AG20443 (cell line): ENCODE measurements at regions not wholly inside any gene's neighbourhood (a gene's known extent, or its start where the extent isn't known, plus 50 kb on each side); places are given as distances from the start of the nearest gene placed in this dataset.

ENCODE experiments used
- DNase-seq: peaks from one replicate; pipeline ENCODE4 v3.0.0; 2012; ENCODE audit warnings: low spot score, mixed read lengths

- DNase-seq = no peak
Observed at GRCh38 chr17:55668312-55668920, 54.2 kb downstream of the TMEM100 start.

GRCh38 chr17:55666806-55667205 is 55.9 kb downstream of the TMEM100 start:
- no peak for DNase-seq

- DNase-seq = no peak
Observed at GRCh38 chr17:55664287-55664686, 58.4 kb downstream of the TMEM100 start.

DNA sequence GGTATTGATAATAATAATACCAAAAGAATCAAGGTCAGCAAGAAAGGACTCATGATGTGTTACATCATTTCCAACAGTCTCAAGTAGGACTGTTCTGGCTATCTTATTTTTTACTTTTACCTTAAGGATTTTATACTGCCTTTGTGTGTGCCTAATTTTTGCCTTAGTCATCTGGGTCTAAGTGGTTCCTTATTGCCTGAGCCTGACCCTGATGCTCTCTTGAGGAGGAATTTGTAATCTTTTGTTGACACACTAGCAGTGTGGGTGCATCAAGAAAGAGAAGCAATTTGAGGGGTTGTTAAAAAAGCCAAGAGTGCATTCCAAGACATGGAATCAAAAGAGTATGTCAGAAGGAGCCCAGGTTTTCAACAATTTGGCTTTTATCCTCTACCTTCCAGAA is 59.3 kb downstream of the TMEM100 start:
- DNase-seq = no peak

- no peak for DNase-seq
Observed at GRCh38 chr17:55661963-55662834, 60.5 kb downstream of the TMEM100 start.

DNA sequence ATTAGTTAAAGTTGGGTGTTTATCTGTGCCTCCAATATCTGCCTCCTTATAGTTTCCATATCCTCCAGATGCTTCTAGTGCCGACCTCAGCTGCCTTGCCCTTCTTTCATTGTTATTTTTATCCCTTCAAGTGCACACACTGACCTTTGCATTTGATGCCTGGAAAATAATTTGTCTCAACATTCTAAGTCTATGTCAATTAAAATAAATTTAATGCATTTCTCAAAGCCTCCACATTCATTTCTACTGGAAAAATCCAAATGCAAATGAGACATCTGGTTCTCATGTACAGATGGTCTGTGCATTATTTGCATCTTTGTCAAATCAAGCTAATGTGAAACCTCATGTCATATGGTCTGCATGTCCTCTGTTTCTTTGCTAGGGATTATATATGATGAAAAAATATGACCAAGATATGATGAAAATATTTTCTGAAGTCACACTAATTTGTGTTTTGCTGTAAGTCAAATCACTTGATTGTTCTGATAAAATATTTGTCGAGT is 61.4 kb downstream of the TMEM100 start:
- DNase-seq = no peak

DNA sequence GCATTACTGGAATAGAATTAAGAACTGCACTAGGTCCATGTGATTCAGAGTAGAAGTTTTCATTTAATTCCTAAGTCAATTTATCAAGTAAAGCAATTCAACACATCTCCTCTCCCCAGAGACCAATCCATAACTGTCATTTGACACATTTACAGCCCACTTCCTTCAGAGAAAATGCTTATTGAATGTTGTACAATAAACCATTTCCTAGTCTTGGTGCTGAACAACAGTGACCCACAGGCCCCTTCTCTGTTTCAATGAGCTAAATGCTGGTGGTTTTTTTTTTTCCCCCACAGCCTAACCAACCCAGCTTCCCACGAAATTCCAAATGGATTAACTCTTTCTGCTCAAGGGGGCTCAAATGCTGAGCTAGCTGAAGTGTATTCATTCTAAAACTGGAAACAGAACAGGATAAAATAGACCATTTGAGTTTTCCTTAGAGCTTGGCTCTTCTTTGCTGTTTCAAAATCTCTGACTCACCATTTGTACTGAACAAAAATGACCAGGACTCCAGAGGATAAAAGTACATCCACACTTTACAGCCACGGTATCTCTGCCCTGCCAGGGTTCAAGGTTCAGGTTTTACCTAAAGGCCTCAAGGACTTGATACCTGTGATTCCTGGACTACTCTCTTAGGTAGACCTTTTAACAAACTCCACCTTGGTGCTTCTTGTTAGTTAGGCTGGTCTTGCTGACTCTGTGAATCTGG is 62.3 kb downstream of the TMEM100 start:
- peak; percentile 19 for DNase-seq

DNA sequence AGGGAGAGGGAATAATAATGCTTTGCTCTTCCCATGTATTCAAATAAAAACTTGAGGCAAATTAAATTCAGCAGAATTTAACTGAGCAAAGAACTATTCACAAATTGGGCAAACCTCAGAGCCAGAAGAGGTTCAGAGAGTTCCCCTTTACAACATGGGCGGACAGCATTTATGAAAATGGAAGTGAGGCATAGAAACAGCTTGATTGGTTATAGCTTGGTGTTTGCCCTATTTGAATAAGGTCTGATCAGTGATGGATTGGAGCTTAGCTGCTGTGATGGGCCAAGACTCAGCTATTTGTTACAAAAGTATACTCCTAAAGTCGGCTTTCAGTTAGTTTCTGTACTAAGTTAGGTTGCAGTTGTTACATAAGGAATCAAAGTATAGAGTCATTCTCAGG is 63.0 kb downstream of the TMEM100 start:
- DNase-seq = no peak

- no peak for DNase-seq
Observed at GRCh38 chr17:55655777-55656176, 66.9 kb downstream of the TMEM100 start.

GRCh38 chr17:55654821-55655220 is 67.8 kb downstream of the TMEM100 start:
- DNase-seq = no peak

- DNase-seq = no peak
Observed at GRCh38 chr17:55654022-55654421, 68.6 kb downstream of the TMEM100 start.

DNA sequence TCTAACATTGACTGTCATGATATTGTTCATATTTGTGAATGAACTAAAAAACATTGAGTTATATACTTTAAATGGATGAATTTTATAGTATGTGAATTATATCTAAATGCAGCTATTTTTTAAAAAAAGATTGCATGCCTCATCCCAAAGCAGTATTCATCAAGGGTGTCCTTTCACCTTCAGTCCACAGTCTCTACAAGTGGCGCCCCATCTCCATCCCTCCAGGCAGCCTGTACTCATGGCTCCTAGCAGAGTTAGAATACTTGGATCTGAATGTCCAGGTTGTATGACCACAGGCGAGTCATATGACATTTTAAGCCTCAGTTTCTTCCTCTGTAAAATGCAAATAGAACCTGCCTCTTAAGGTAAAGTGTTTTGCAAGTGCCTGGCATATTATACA is 69.8 kb downstream of the TMEM100 start:
- DNase-seq = no peak

- DNase-seq = no peak
Observed at GRCh38 chr17:55652114-55652823, 70.4 kb downstream of the TMEM100 start.

DNA sequence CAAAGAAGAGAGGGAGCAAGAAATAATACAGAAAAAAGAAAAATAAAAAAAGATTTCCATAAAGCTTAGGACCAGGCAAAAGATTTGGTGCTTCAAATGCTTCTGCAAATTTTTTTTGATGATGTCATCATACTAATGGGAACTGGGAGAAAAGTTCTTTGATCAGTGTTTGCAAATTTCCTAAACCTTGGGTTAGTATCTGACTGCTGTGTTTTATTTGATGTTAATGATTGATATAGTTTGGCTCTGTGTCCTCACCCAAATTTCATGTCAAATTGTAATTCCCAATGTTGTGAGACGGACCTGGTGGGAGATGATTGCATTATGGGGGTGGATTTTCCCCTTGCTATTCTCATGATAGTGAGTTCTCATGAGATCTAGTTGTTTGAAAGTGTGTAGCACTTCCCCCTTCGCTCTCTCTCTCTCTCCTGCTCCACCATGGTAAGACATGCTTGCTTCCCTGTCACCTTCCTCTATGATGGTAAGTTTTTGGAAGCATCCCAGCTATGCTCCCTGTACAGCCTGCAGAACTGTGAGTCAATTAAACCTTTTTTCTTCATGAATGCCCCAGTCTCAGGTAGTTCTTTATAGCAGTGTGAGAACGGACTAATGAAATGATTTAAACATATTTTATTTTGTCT is 72.6 kb downstream of the TMEM100 start:
- DNase-seq = no peak

DNA sequence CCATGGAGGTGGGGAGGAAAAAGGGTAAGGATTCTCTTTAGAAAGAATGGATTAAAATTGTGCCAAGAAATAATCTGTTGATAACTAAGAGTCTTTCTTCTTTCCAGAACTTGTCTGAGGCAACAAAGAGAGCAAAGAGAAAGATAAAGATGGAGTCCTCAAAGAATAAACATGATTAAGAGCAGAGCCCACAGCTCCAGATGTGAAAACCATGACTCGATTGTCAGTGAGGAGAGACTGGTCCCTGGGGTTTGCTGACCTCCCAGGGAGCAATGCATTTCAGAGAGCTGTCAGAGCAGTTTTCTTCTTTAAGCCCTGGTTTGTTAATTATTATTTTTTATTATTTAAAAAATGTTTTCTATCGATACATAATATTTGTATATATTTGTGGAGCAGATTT is 74.6 kb downstream of the TMEM100 start:
- no peak for DNase-seq

DNA sequence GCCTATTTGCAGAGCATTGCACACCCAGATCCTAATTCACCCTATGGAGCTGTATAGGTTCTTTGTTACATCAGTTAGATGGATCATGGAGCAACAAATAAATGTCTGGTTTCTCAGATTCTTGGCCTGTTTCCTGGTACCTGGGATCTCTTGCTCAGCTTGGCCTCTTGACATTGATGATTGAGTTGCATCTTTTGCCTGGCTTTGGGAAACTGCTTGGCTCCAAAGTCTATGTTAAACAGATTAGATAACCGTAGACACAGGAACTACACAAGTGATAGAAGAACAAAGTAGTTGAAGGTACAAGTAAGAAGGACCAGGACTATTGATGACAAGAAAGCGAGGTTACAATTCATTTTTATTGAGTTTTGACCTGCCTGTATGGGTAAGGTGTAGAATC is 77.3 kb downstream of the TMEM100 start:
- DNase-seq = no peak

- no peak for DNase-seq
Observed at GRCh38 chr17:55644346-55644745, 78.3 kb downstream of the TMEM100 start.

DNA sequence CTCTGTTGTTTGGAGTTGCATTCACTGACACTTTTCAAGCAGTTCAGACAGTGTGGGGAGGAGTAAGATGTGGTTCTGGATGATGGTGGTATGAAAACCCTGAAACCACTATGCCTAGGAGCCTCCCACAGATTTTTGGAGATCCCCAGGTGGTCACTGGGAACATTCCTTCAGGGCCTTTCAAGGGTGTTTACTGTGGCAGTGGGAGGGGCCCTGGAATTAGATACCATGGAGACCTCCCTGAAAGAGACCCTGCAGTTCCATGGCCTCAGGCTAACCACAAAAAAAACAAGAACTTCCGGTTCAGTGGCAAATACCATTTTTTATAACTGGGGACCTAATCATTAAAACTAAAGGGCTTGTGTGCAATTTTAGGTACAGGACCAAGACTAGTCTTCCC is 79.9 kb downstream of the TMEM100 start:
- DNase-seq = no peak

- peak; percentile 56 for DNase-seq
Observed at GRCh38 chr17:55641676-55642081, 81.0 kb downstream of the TMEM100 start.

- no peak for DNase-seq
Observed at GRCh38 chr17:55639096-55639495, 83.6 kb downstream of the TMEM100 start.

DNA sequence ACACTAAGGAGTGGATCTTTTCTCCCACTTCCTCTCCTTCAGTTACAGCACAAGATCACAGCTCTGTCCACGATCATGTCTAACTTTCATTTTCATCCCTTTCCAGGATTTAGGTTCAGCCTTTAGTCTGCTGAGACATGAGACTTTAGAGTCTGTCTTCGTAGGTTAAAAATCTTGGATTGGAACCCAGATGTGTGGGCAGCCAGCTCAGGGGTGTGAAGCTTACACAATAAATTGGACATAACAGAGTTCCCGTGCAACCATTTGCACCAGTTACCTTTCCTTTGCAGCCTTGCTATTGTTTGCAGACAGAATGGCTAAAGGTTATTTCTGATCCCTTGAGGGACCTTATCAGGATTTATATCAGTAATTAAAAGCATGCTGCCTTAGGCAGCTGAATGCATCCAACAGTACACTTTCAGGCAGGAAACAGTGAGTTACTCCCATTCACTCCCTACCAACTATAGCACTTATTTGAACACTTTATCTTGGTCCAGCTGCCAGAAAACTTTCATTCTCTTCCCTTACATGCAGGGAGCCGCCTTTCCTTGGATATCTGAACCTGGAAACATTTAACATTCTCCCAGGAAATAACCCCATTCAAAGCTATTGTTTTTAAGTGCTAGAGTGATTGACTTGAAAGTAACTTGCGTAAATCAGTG is 87.3 kb downstream of the TMEM100 start:
- DNase-seq = no peak
